K562 (cell line): ENCODE measurements at regions not wholly inside any gene's neighbourhood (a gene's known extent, or its start where the extent isn't known, plus 50 kb on each side); places are given as distances from the start of the nearest gene placed in this dataset.

ENCODE experiments used
- ATAC-seq: fragments of 200-7000 bp; cut with Tn5 transposase; 3 replicates; pipeline ENCODE4 v1.9.1; 2020; ENCODE audit warnings: moderate library complexity
- BruUV-seq: library from RNA; stranded (reverse); fragments of 400-500 nt; replicated peaks from 2 replicates; lab custom pipeline; 2021; lab: Mats Ljungman, UMichigan
- CTCF ChIA-PET: fragments of 300-600 bp; formaldehyde crosslinking; extraction: SDS; loops from one replicate; lab custom pipeline; 2021; ENCODE audit warnings: low intra/inter-chr PET ratio; lab: Yijun Ruan, JAX
- POLR2A ChIA-PET: fragments of 300-600, 350-650 bp; sonication (Branson Sonifier 250); formaldehyde crosslinking; extraction: SDS; loops from one replicate; lab custom pipeline; 2021; ENCODE audit warnings: antibody characterized with exemption, inconsistent platforms; lab: Yijun Ruan, JAX
- DNase-seq, 4 experiments: peaks; one replicate each; pipeline versions ENCODE4 v3.0.0 to v3.0.0-alpha.2; 2011 to 2018; ENCODE audit warnings: low spot score in 3 of 4, mixed read lengths in 3 of 4; ENCODE audit errors: extremely low read depth in 1 of 4
- FAIRE-seq: peaks from 2 replicates; lab custom pipeline; 2011; peaks lifted over from hg19 to GRCh38; lab: Jason Lieb, UNC
- H2AFZ ChIP-seq: 2 replicates; pipeline ENCODE4 v1.6.0; 2011; ENCODE audit warnings: low read depth, low read length, control low read depth, inconsistent platforms
- H3K27ac ChIP-seq: fragments of 200-600 bp; 3 replicates; pipeline ENCODE4 v1.8.0; 2011; ENCODE audit warnings: low read depth, mild to moderate bottlenecking, control low read depth, inconsistent platforms, low read length, moderate library complexity, mixed read lengths; ENCODE audit errors: extremely low read depth
- H3K27me3 ChIP-seq, 2 experiments: fragments of 300-600 bp in 1 of 2; 2 replicates in 1 of 2; 3 replicates in 1 of 2; pipeline versions ENCODE4 v1.6.0 to v1.8.0; 2011; ENCODE audit warnings: inconsistent platforms in 2 of 2, low read length in 2 of 2, mild to moderate bottlenecking in 1 of 2, mixed read lengths in 1 of 2, moderate library complexity in 1 of 2; ENCODE audit not compliant: control insufficient read depth in 2 of 2, insufficient read depth in 2 of 2
- H3K36me3 ChIP-seq: fragments of 300-600 bp; 3 replicates; pipeline ENCODE4 v1.8.0; 2011; ENCODE audit warnings: mild to moderate bottlenecking, low read length, inconsistent platforms; ENCODE audit not compliant: control insufficient read depth, insufficient read depth
- H3K4me1 ChIP-seq, 2 experiments: fragments of 200-600 bp in 1 of 2; replicated peaks in 1 of 2; 2 replicates in 1 of 2; 3 replicates in 1 of 2; pipeline versions ENCODE4 v1.5.1 to v1.8.0; 2011; ENCODE audit warnings: inconsistent platforms in 2 of 2, low read length in 2 of 2, mild to moderate bottlenecking in 1 of 2, mixed read lengths in 1 of 2, moderate library complexity in 1 of 2; ENCODE audit not compliant: control insufficient read depth in 2 of 2, insufficient read depth in 2 of 2
- H3K4me2 ChIP-seq: 2 replicates; pipeline ENCODE4 v1.6.1; 2011; ENCODE audit warnings: low read length, control low read depth, inconsistent platforms, mixed read lengths; ENCODE audit not compliant: insufficient read depth
- H3K4me3 ChIP-seq: fragments of 200-600 bp; sonication (generic), shearing (Covaris generic); 2 replicates; pipeline ENCODE4 v1.5.1; 2016; ENCODE audit warnings: control low read depth, inconsistent platforms
- H3K79me2 ChIP-seq: fragments of 200-600 bp; 3 replicates; pipeline ENCODE4 v1.8.0; 2011; ENCODE audit warnings: low read length, inconsistent platforms; ENCODE audit not compliant: control insufficient read depth, insufficient read depth
- H3K9ac ChIP-seq, 2 experiments: 2 replicates each; pipeline versions ENCODE4 v1.6.0 to v1.6.1; 2011; ENCODE audit warnings: low read depth in 2 of 2, low read length in 2 of 2, control low read depth in 1 of 2, inconsistent platforms in 1 of 2, mild to moderate bottlenecking in 1 of 2, mixed read lengths in 1 of 2; ENCODE audit not compliant: insufficient read depth in 1 of 2
- H3K9me1 ChIP-seq: one replicate; pipeline ENCODE4 v1.6.0; 2011; ENCODE audit warnings: inconsistent platforms, mild to moderate bottlenecking, low read length, moderate library complexity; ENCODE audit not compliant: control insufficient read depth, insufficient read depth
- H3K9me3 ChIP-seq: replicated peaks from 2 replicates; pipeline ENCODE4 v1.5.1; 2011; ENCODE audit warnings: low read depth, low read length, inconsistent platforms; ENCODE audit not compliant: control insufficient read depth, insufficient read depth
- H4K20me1 ChIP-seq: replicated peaks from 2 replicates; pipeline ENCODE4 v1.6.1; 2011; ENCODE audit warnings: low read length, inconsistent platforms, mixed read lengths; ENCODE audit not compliant: control insufficient read depth, insufficient read depth
- CREM ChIP-seq: IDR thresholded peaks from 2 replicates; pipeline ENCODE4 v1.6.1; 2014; ENCODE audit warnings: antibody characterized with exemption, low read depth
- MCM7 ChIP-seq, 2 experiments: fragments of 450-650 bp; IDR thresholded peaks; 2 replicates each; pipeline ENCODE4 v1.6.1; 2016 to 2018
- MITF ChIP-seq: IDR thresholded peaks from 2 replicates; pipeline ENCODE4 v1.6.1; 2014; ENCODE audit warnings: antibody characterized with exemption
- MLLT1 ChIP-seq, 2 experiments: fragments of 450-650 bp; IDR thresholded peaks; 2 replicates each; pipeline ENCODE4 v1.6.1; 2016
- PRPF4 ChIP-seq: fragments of 200-400 bp; formaldehyde crosslinking; IDR thresholded peaks from one replicate; pipeline ENCODE4 v1.6.1; 2017; ENCODE audit warnings: low read length, low read depth, mild to moderate bottlenecking; ENCODE audit not compliant: insufficient read depth, poor library complexity, severe bottlenecking
- SMC3 ChIP-seq: conservative IDR thresholded peaks from 2 replicates; pipeline ENCODE4 v1.6.1; 2011; ENCODE audit warnings: low read depth, low read length, improper control_type of control experiment; ENCODE audit not compliant: insufficient read depth
- TFAP4 ChIP-seq: sonication (generic); formaldehyde crosslinking; IDR thresholded peaks from 2 replicates; pipeline ENCODE4 v1.8.0; 2022; ENCODE audit warnings: missing genetic modification reagents, mild to moderate bottlenecking, moderate library complexity, borderline replicate concordance
- ZBTB5 ChIP-seq: fragments of 450-650 bp; IDR thresholded peaks from 2 replicates; pipeline ENCODE4 v1.6.1; 2017; ENCODE audit warnings: antibody characterized with exemption
- ZNF407 ChIP-seq: fragments of 450-650 bp; IDR thresholded peaks from 2 replicates; pipeline ENCODE4 v1.6.1; 2016; ENCODE audit warnings: low read depth
- in situ Hi-C: fragments of 300-500 bp; cut with MboI; formaldehyde crosslinking; loops from 4 replicates; pipeline ENCODE4 v1.15.0; 2018; ENCODE audit warnings: inconsistent platforms, mixed read lengths
- intact Hi-C: fragments of 100-400 bp; cut with micrococcal nuclease; formaldehyde crosslinking; loops from 2 replicates; pipeline ENCODE4 v1.14.2; 2022

- intact Hi-C loops, result no loop called here
- TF ChIP-seq SMC3 (no peak), MLLT1 (IDR thresholded peaks at IDR 0.05) (no peak), MCM7 (IDR thresholded peaks at IDR 0.05) (no peak), PRPF4 (no peak), CREM (no peak), MITF (no peak), ZNF407 (no peak), TFAP4 (CRISPR knock-in tag) (no peak), ZBTB5 (no peak)
These were observed 198.1 kb upstream of the USP24 start for GRCh38 chr1:55413286-55413685.

More at GRCh38 chr1:55413286-55413685, 198.1 kb upstream of the USP24 start:
- no peaks in the 10 kb centered on the region for H3K9me1 ChIP-seq
- no peaks in the 10 kb centered on the region for H3K9me3 ChIP-seq
- DNase-seq (no peak), FAIRE-seq (no peak), ATAC-seq (no peak)
- no TSS peak for BruUV-seq
- H3K4me3 ChIP-seq, result no peak overlapping the region
- no peaks in the 10 kb centered on the region for H3K4me1 ChIP-seq
- ChIA-PET POLR2A (no interaction called here), CTCF (no interaction called here)
- in situ Hi-C loops, result no loop called here
- H3K36me3 ChIP-seq, result no peaks in the 10 kb centered on the region
- H4K20me1 ChIP-seq, result no peaks in the 10 kb centered on the region
- no peaks in the 10 kb centered on the region for H3K27me3 ChIP-seq
- H3K4me2 ChIP-seq, result no peak overlapping the region
- H3K27ac ChIP-seq, result no peak overlapping the region
- no peak overlapping the region for H3K9ac ChIP-seq
- no peaks in the 10 kb centered on the region for H3K79me2 ChIP-seq
- no peak overlapping the region for H2AFZ ChIP-seq
